Activated CD4-positive, alpha-beta memory T cell treated with anti-CD3 and anti-CD28 coated beads for 36 hours (primary cell): ENCODE measurements at regions not wholly inside any gene's neighbourhood (a gene's known extent, or its start where the extent isn't known, plus 50 kb on each side); places are given as distances from the start of the nearest gene placed in this dataset.
"Not testable (repeated sequence)": the region's sequence is repeated elsewhere in the genome, so short reads cannot be mapped to it uniquely, and the experiment has no call there.

ENCODE experiments used
- CTCF ChIA-PET: fragments of 350-600 bp; sonication (Branson Sonifier 250); formaldehyde crosslinking; loops from one replicate; lab custom pipeline; 2021; ENCODE audit warnings: antibody characterized with exemption, inconsistent platforms; lab: Charles Lee
- POLR2A ChIA-PET: fragments of 350-600 bp; sonication (Branson Sonifier 250); formaldehyde crosslinking; loops from one replicate; lab custom pipeline; 2021; ENCODE audit warnings: antibody characterized with exemption; lab: Charles Lee
- DNase-seq: peaks from one replicate; pipeline ENCODE4 v3.0.0-alpha.2; 2020
- H3K27ac Mint-ChIP-seq: one replicate; pipeline ENCODE4 v1.8.0; 2021; ENCODE audit warnings: mixed read lengths
- H3K27me3 Mint-ChIP-seq: one replicate; pipeline ENCODE4 v1.8.0; 2021; ENCODE audit warnings: mixed read lengths
- H3K36me3 Mint-ChIP-seq: one replicate; pipeline ENCODE4 v1.8.0; 2021; ENCODE audit warnings: mixed read lengths
- H3K4me1 Mint-ChIP-seq: one replicate; pipeline ENCODE4 v1.8.0; 2021; ENCODE audit warnings: low read depth, mixed read lengths
- H3K4me3 Mint-ChIP-seq: one replicate; pipeline ENCODE4 v1.8.0; 2021; ENCODE audit warnings: mild to moderate bottlenecking, mixed read lengths
- H3K9me3 Mint-ChIP-seq: one replicate; pipeline ENCODE4 v1.8.0; 2021; ENCODE audit warnings: mixed read lengths
- intact Hi-C: fragments of 100-400 bp; cut with micrococcal nuclease; formaldehyde crosslinking; loops from one replicate; pipeline ENCODE4 v1.15.1; 2023

GRCh38 chr4:158122501-158122900, 50.3 kb downstream of the GASK1B start:
- intact Hi-C loops, result no loop called here
- no peaks in the 10 kb centered on the region for H3K9me3 Mint-ChIP-seq
- H3K27me3 Mint-ChIP-seq, result no peaks in the 10 kb centered on the region
- H3K4me1 Mint-ChIP-seq, result no peaks in the 10 kb centered on the region
- no peak for DNase-seq
- H3K4me3 Mint-ChIP-seq, result no peak overlapping the region
- ChIA-PET CTCF (no interaction called here), POLR2A (no interaction called here)
- H3K27ac Mint-ChIP-seq, result no peak overlapping the region
- no peaks in the 10 kb centered on the region for H3K36me3 Mint-ChIP-seq

- H3K4me1 Mint-ChIP-seq, result no peaks in the 10 kb centered on the region
- H3K27ac Mint-ChIP-seq, result no peak overlapping the region
- no peaks in the 10 kb centered on the region for H3K27me3 Mint-ChIP-seq
- POLR2A ChIA-PET, result no interaction called here
- no peak overlapping the region for H3K4me3 Mint-ChIP-seq
- no peak for DNase-seq
- intact Hi-C loops, result no loop called here
- CTCF ChIA-PET, result no interaction called here
- H3K9me3 Mint-ChIP-seq, result no peaks in the 10 kb centered on the region
- no peaks in the 10 kb centered on the region for H3K36me3 Mint-ChIP-seq
Observed at GRCh38 chr4:158121161-158121579, 51.7 kb downstream of the GASK1B start.

- H3K36me3 Mint-ChIP-seq, H3K4me3 Mint-ChIP-seq, POLR2A ChIA-PET, H3K9me3 Mint-ChIP-seq, H3K4me1 Mint-ChIP-seq, H3K27ac Mint-ChIP-seq, intact Hi-C loops, CTCF ChIA-PET, DNase-seq, H3K27me3 Mint-ChIP-seq: not testable (repeated sequence)
Observed at GRCh38 chr4:158120645-158121151, 52.1 kb downstream of the GASK1B start.

GRCh38 chr4:158112611-158113010, 60.2 kb downstream of the GASK1B start:
- POLR2A ChIA-PET, result no interaction called here
- CTCF ChIA-PET, result no interaction called here

GRCh38 chr4:158111241-158111640, 61.6 kb downstream of the GASK1B start:
- no peaks in the 10 kb centered on the region for H3K4me1 Mint-ChIP-seq
- H3K9me3 Mint-ChIP-seq, result peaks cover 3% of the 10 kb centered on the region
- H3K36me3 Mint-ChIP-seq, result no peaks in the 10 kb centered on the region
- DNase-seq, result no peak
- H3K27ac Mint-ChIP-seq, result no peak overlapping the region
- intact Hi-C loops, result no loop called here
- POLR2A ChIA-PET, result no interaction called here
- CTCF ChIA-PET, result interaction anchor here (0.7 kb wide), 1 partner anchor 213 kb away, joined by 3 read pairs; no protein-coding TSS in a partner anchor
- peaks cover 2% of the 10 kb centered on the region for H3K27me3 Mint-ChIP-seq
- H3K4me3 Mint-ChIP-seq, result no peak overlapping the region

More at GRCh38 chr4:158112611-158113010, 60.2 kb downstream of the GASK1B start:
- intact Hi-C loops, result no loop called here
- no peaks in the 10 kb centered on the region for H3K36me3 Mint-ChIP-seq
- no peak for DNase-seq
- H3K9me3 Mint-ChIP-seq, result peaks cover 3% of the 10 kb centered on the region
- H3K4me1 Mint-ChIP-seq, result no peaks in the 10 kb centered on the region
- no peak overlapping the region for H3K27ac Mint-ChIP-seq
- H3K27me3 Mint-ChIP-seq, result peaks cover 2% of the 10 kb centered on the region
- H3K4me3 Mint-ChIP-seq, result no peak overlapping the region

- intact Hi-C loops, result no loop called here
- Mint-ChIP-seq H3K9me3 (no peaks in the 10 kb centered on the region), H3K4me3 (no peak overlapping the region), H3K27me3 (no peaks in the 10 kb centered on the region), H3K4me1 (no peaks in the 10 kb centered on the region), H3K27ac (no peak overlapping the region), H3K36me3 (no peaks in the 10 kb centered on the region)
- ChIA-PET POLR2A (no interaction called here), CTCF (no interaction called here)
- no peak for DNase-seq
Observed at GRCh38 chr4:158102904-158103303, 69.9 kb downstream of the GASK1B start.

GRCh38 chr4:158099686-158100085, 73.1 kb downstream of the GASK1B start:
- H3K36me3 Mint-ChIP-seq, result no peaks in the 10 kb centered on the region
- intact Hi-C loops, result no loop called here
- no peaks in the 10 kb centered on the region for H3K27me3 Mint-ChIP-seq
- H3K9me3 Mint-ChIP-seq, result no peaks in the 10 kb centered on the region
- CTCF ChIA-PET, result no interaction called here
- H3K4me1 Mint-ChIP-seq, result no peaks in the 10 kb centered on the region
- DNase-seq, result no peak
- H3K4me3 Mint-ChIP-seq, result no peak overlapping the region
- POLR2A ChIA-PET, result no interaction called here
- no peak overlapping the region for H3K27ac Mint-ChIP-seq

GRCh38 chr4:158098802-158099201, 74.0 kb downstream of the GASK1B start:
- no peaks in the 10 kb centered on the region for H3K36me3 Mint-ChIP-seq
- CTCF ChIA-PET, result no interaction called here
- H3K27me3 Mint-ChIP-seq, result no peaks in the 10 kb centered on the region
- H3K4me3 Mint-ChIP-seq, result no peak overlapping the region
- no peak overlapping the region for H3K27ac Mint-ChIP-seq
- POLR2A ChIA-PET, result no interaction called here
- DNase-seq, result no peak
- H3K9me3 Mint-ChIP-seq, result no peaks in the 10 kb centered on the region
- intact Hi-C loops, result no loop called here
- no peaks in the 10 kb centered on the region for H3K4me1 Mint-ChIP-seq

- Mint-ChIP-seq H3K36me3 (no peaks in the 10 kb centered on the region), H3K27ac (no peak overlapping the region), H3K4me3 (no peak overlapping the region), H3K9me3 (peaks cover 2% of the 10 kb centered on the region), H3K4me1 (no peaks in the 10 kb centered on the region), H3K27me3 (no peaks in the 10 kb centered on the region)
- POLR2A ChIA-PET, result no interaction called here
- intact Hi-C loops, result no loop called here
- no peak for DNase-seq
- CTCF ChIA-PET, result no interaction called here
Observed at GRCh38 chr4:158094413-158095134, 78.3 kb downstream of the GASK1B start.

- intact Hi-C loops, result no loop called here
- Mint-ChIP-seq H3K4me3 (no peak overlapping the region), H3K27me3 (no peaks in the 10 kb centered on the region), H3K4me1 (no peaks in the 10 kb centered on the region), H3K36me3 (no peaks in the 10 kb centered on the region), H3K27ac (no peak overlapping the region), H3K9me3 (peaks cover 2% of the 10 kb centered on the region)
- DNase-seq, result no peak
- ChIA-PET CTCF (no interaction called here), POLR2A (no interaction called here)
Observed at GRCh38 chr4:158090323-158090722, 82.5 kb downstream of the GASK1B start.

- intact Hi-C loops, H3K27me3 Mint-ChIP-seq, H3K36me3 Mint-ChIP-seq, DNase-seq, H3K4me1 Mint-ChIP-seq, POLR2A ChIA-PET, H3K9me3 Mint-ChIP-seq, H3K4me3 Mint-ChIP-seq, CTCF ChIA-PET, H3K27ac Mint-ChIP-seq: not testable (repeated sequence)
Observed at GRCh38 chr4:158089897-158090296, 82.9 kb downstream of the GASK1B start.

GRCh38 chr4:158080354-158080753, 92.5 kb downstream of the GASK1B start:
- ChIA-PET CTCF (interaction anchor here (0.6 kb wide), 1 partner anchor 44 kb away, joined by 3 read pairs; no protein-coding TSS in a partner anchor), POLR2A (no interaction called here)
- Mint-ChIP-seq H3K4me3 (no peak overlapping the region), H3K27me3 (no peaks in the 10 kb centered on the region), H3K9me3 (no peaks in the 10 kb centered on the region), H3K36me3 (no peaks in the 10 kb centered on the region), H3K27ac (no peak overlapping the region), H3K4me1 (no peaks in the 10 kb centered on the region)
- intact Hi-C loops, result no loop called here
- DNase-seq, result no peak

GRCh38 chr4:158079661-158080060, 93.2 kb downstream of the GASK1B start:
- intact Hi-C loops, result no loop called here
- H3K27ac Mint-ChIP-seq, result no peak overlapping the region
- no peaks in the 10 kb centered on the region for H3K4me1 Mint-ChIP-seq
- no peak for DNase-seq
- H3K4me3 Mint-ChIP-seq, result no peak overlapping the region
- H3K9me3 Mint-ChIP-seq, result no peaks in the 10 kb centered on the region
- ChIA-PET CTCF (interaction anchor here (0.6 kb wide), 1 partner anchor 45 kb away, joined by 3 read pairs; no protein-coding TSS in a partner anchor), POLR2A (no interaction called here)
- H3K36me3 Mint-ChIP-seq, result no peaks in the 10 kb centered on the region
- no peaks in the 10 kb centered on the region for H3K27me3 Mint-ChIP-seq
